ENCODE measurements at regions not wholly inside any gene's neighbourhood (a gene's known extent, or its start where the extent isn't known, plus 50 kb on each side); places are given as distances from the start of the nearest gene placed in this dataset.

DNA sequence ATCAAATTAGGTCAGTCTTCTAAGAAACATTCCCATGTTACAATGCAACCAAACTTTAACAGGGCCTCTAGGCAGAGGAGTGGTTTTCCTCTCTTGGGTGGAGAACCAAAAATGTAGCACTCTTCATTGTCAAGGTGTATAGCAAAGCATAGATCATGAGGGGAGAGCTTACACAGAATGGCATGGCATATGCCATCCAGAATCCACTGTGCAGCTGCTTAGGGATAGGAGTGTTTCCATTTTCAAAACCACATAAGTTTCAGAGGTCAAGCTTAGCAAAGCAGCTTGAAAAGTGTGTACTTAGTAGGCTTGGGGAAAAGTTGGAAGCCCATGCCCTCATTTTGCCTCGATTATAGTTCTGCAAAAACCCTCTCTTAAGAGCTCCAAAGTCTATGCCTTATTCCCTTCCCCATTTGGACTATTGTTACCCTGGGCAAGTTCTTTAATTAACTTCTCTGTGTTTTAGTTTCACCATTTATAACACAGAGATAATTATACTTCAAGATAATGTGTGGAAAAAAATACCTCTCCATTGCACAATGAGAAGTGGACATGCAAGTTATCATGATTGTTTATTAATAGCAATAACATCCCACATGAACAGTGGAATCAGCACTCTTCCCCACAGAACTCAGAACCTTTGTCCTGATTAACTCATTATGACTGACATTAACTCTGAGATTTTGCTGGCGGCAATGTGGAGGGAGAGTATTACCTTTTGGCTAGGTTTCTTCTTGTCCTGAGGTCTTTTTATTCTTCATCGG lies 398.9 kb upstream of the WWC1 start:
- no peak for DNase-seq (ENCODE audit: low read depth in 3 of 3)

DNA sequence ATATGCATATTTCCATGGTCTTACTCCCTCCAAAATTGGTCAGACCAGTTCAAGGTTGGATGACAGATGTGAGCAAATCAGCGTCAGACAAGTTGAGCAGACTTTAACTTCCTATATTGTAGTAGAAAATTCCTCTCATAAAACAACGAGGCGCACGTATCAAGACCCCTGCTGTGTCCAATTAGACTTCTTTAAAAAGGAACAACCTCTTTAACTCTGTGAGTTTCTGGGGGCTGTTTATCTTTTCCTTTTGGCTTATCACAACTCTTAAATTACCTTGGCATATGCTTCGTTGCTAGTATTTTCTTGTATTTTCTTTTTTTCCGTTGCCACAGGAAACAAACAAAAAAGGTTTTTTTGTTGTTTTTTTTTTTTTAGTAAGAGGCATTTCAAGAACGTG lies 398.2 kb upstream of the WWC1 start:
- no peak for DNase-seq (ENCODE audit: low read depth in 3 of 3)

DNA sequence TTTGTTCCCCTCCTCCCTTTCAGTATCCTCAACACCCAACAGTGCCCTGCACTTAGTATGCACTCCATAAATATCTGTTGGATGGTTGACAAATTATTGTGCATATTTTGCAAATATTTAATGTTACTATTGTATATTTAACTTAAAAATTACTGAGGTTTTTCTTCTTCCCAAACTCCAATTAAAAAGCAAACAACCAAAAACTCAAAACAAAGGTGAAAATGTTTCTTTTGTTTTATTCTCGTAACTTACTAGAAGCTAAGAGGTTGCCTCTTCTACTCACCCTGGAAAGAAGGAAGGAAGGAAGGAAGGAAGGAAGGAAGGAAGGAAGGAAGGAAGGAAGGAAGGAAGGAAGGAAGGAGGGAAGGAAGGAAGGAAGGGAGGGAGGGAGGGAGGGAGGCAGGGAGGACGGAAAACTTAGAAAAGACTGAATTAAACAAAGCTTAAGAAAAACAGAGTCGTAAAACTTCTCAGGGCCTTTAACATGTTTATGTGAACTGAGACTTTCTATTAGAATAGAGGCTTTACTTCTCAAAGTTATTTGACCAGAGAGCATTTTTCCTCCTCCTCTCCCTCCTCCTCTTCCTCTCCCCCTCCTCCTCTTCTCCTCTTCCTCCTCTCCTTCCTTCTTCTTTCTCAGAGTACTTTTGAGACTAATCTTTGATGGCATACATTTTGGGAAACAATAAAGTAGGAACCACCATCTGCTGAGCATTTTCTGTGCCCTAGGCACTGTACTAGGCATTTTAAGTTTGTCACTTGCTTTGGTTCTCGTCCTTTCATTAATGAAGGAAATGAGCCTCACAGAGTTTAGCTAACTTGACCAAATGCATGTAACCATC lies 396.6 kb upstream of the WWC1 start:
- no peak for DNase-seq (ENCODE audit: low read depth in 3 of 3)

DNA sequence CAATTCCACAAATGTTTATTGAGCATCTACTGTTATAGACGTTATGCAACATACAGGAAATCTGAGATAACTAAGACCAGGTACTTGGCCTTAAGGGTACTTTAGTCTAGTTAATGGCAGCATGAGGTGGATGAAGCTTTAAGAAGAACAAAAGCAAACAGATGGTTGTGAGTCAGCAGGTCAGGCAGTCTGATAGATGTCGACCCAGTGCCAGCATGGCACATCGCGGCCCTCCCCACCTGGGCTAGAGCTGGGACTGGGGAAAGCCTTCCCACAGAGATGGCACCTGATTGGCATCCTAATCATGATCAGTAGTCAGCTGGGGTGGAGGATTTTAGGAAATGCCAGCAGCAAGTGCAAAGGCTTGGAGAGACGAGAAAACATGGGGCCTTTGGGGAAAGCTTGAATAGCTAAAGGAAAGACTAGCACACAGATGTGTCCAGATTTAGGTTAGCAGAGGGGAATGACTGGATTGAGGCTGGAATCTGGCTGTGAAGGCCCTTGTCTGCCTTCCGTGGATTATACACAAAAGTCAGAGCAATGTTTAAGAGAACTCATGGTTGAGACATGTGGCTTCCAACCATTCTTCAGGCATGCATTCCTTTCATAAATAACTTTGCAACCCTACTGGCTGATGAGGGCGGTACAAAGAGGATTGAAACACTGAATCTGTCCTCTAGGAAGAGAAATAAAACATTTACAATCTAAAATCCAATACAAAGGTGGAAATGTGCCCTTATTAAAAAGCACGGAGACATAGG lies 395.4 kb upstream of the WWC1 start:
- DNase-seq (ENCODE audit: low read depth in 3 of 3), result no peak

DNA sequence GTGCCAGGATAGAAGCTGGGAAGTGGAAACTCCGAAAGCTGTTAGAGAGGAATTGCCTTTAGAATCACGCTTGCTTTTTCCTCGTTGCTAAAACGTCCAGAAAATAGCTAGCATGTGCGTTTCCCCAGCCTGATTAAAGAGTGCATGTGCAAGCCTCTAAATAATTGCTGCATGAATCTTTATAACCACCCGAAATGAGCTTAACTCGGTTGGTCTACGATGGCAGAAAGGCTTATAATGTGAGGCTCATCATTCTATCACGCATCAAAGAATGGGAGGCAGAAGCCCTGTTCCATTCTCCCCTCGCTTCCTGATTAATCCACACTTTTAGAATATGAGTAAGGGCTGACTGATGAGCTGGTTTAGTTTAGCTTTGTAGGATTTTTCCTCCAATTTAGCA lies 394.6 kb upstream of the WWC1 start:
- no peak for DNase-seq (ENCODE audit: low read depth in 3 of 3)

DNA sequence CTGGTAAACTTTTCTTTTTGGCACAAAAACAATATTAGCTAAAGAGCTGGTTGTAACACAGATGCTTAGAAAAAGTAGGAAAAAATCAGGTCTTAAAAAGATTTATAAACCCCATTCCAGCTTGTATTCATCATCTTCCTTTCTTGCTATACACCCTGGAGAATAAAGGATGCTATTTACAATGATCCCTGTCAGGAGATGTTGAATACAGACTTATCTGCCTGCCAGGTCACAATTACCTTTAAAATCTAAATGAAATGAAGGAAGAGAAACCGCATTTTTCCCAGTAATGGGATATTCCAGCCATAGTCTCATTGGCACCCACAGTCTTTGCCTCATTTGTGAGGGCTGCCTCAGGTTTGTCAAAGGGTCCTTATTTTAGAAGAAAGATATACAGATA lies 394.1 kb upstream of the WWC1 start:
- no peak for DNase-seq (ENCODE audit: low read depth in 3 of 3)

DNA sequence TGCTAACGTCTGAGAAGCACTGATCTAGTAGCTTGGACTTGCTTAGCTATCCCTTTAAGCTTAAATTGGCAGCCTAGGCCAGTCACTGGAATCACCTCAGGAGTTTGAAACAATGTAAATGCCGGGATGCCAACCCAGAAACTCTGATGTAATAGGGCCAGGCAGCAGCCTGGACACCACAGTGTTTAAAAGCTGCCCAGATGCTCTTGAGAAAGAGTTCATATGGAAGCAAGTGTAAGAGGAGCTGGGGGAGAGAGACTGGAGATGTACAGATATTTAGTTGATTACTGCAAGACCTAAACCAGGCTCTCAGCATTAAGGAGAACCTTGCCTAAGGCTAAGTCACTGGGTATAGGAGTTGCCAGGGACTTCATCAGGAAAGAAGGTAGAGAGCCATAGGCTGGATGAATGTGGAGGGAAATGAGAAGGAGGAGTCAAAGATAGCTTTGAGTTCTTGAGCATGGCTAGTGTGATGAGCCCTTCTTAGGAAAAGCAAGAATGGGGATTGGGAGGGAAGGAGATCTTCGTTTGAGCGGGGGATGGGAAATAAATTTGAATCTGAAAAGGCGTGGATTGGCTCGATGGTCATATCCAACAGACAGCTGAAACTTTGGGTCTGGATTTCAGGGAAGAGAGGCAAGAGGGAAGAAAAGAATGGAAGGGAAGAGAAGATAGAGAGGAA lies 392.9 kb upstream of the WWC1 start:
- DNase-seq (ENCODE audit: low read depth in 3 of 3), result no peak

DNA sequence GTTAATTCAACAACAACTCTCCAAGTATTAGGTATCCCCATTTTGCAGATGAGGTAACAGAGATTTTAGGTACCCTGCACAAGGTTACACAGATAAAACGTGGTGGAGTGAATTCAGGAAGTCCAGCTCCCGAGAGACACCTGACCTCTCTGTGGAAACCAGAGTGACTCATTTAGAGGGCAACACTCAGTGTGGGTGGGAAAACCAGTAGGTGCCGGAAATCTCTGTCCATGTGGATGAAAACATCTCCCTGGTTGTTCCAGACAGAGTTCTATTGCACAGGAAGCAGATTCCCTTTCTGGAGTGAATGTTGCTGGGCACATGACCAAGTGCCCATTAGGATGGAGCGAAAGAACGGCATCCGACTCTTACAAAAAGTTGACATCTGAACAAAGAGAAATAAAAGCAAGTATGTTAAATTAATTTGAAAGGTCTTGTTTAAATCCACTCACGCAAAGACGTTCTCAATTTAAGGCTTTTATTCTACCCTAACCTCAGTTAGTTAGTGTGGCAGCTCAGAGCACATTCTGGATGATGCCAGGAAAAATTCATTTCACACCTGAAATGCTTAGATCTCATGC lies 391.9 kb upstream of the WWC1 start:
- DNase-seq (ENCODE audit: low read depth in 3 of 3), result no peak

DNA sequence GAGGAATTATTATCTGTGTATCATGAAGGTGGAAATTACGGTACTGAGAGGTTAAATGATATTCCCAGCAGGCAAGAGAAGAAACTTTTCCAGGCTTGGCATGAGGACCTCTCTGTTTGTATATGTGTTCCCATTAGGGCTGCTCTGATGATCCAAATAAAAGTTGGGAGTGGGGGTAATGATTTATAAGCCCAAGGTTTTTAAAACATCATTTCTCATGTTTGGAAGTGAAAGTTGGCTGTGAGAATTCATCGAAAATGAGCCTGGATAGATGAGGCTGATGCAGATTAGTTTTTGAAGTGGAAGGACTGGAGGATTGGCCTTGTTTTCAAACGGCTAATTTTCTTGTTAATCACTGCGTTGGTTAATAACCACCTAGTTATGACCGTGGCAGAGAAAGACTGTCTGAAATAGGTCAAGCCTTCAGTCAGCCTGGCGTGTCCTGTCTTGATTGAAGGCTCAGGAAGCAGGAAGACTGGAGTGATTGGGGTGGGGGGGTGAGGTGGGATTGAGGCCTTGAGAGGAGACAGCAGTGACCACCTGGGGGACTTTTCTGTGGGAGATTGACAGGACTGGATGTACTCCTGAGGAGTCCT lies 391.0 kb upstream of the WWC1 start:
- DNase-seq (ENCODE audit: low read depth in 3 of 3), result no peak

DNA sequence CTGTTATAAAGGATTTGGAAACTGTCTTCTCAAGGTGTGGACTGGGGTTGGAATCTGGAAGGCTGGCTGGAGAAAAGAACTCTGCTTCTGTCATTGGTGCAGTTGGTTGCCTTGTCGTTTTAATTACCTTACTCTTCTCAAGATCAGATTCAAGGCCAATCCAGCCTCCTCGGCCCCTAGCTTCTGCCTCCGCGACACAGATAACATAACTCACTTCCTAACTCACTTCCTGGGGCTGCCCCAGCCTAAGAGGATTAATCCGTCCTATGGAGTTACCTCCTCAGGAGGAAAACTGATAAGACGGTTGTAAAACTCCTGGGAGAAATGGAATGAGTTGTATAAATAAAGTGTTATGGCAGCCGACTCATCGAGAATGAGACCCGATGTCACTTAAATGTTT lies 389.1 kb upstream of the WWC1 start:
- DNase-seq (ENCODE audit: low read depth in 3 of 3), result no peak

DNA sequence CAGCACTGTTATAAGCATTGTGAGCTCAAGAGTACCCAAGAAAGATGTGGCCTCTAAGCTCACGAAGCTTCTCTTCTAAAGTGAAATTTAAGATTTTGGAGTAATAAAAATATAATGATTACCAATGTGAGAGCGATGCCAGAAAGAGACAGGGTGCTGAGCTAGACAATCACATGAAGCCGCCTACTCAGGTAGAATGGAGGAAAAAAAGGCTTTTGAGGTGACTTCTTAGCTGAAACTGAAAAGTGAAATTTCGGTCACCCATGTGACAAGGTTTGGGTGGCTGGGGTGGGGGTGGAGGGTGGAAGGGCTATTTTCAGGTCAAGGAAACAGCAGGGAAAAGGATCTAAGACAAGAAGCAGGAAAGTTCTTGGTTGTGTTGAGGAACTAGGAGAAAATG lies 388.2 kb upstream of the WWC1 start:
- DNase-seq (ENCODE audit: low read depth in 3 of 3), result no peak

DNA sequence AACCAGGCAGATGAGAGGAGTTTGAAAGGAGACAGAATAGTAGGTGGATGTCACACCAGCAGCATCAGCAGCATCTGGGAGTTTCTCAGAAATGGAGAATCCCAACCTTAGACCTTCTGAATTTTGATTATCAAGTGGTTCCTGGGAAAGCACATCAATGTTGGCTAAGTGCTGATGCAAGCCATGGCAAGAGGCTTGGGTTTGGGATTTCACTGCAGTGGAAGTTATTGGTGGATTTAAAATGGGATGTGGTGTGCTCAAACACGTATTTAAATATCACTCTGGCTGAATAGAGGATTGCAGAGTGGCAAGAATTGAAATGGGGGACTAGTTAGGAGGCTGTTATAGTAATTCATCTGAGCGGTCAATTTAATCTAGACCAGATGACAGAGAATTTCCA lies 387.8 kb upstream of the WWC1 start:
- no peak for DNase-seq (ENCODE audit: low read depth in 3 of 3)

DNA sequence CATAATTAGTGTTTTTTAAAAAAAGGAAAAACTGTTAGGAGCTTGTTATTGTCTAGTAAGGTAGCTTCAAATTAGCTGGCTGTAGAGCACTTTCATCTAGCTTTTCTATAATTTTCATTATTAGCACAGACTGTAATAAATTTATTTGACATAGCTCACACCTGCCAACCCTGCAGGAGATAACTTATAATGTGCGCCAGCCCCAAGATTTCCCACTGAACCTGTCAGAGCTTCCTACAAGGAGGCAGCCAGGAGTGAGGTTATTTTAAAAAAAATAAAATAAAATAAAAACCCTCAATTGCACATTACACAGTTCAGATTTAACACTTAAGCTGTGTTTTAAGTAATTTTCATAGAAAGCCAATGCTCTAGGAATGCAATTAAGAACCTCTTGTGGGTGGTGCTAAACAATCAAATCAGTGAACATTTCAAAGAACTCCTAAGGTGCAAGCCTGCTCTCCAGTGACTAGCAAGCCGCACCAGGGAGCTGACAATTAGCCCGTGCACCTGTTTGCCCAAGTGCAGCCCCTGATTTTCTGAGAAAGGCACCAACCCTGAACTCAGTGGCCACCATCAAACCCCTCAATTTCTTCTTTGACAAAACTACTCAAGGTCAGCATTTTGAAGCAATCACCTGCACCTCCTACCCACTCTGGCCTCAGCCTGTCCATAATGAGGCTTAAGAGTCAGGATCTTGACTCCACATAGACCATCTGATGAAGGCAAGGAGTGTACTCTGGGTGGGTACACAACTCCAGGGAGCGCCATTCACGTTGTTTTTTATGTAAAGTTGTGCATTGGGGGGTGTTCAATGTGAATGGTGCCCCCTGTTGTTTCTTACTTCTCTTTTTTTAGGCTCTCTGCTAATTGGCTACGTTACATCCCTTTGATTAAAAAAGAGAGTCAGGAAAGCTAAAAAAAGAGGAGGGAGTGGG lies 385.3 kb upstream of the WWC1 start:
- no peak for DNase-seq (ENCODE audit: low read depth in 3 of 3)

DNA sequence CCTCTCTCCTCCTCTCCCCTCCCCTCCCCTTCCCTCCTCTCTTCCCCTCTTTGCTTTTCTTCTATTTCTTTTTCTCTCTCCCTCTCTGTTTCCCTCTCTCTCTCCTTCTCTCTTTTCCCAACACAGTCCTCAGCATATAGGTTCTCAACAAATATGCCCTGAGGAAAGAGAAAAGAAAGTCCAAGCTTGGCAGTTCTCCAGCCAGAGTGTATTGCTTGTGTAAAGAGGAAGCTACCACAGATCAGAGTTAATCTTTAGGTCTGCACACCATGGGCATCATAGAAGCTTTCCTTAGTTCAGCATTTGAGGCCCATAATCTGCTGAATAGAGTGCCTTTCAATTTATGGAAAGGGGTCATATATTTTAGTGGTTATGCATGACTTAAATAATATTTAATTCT lies 382.8 kb upstream of the WWC1 start:
- DNase-seq (ENCODE audit: low read depth in 3 of 3), result no peak

DNA sequence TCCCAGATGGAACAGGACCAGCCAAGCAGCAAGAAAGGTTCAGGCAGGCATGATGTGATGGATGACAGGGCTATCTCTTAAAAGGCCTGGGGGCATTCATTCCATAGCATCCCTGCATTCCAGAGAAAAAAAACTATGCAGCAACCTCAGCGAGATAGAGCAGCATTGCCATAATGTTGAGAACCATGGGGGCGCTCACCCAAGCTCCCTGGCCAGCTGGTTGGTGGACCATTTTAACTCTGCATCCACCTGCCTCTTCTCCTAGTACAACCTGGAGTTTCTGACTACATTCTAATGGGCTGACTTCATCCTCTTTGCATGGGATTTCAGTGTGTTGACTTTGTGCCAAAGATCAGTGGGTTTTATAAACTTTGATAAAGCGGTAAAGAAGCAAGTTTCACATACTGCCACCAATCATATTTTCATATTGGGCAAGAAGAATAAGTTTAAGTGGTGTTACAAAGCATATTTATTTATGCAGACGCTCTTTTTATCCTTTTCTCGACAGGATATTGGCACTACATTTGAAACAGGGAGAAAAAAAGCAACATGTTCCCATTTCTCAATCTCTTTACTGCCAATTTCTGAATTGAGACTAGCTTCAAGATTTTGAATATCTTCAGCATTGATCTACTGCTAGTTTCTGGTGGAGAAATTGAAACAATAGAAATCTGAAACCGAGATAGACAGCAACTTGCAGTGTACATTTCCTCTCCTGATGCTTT lies 378.3 kb upstream of the WWC1 start:
- no peak for DNase-seq (ENCODE audit: low read depth in 3 of 3)

DNA sequence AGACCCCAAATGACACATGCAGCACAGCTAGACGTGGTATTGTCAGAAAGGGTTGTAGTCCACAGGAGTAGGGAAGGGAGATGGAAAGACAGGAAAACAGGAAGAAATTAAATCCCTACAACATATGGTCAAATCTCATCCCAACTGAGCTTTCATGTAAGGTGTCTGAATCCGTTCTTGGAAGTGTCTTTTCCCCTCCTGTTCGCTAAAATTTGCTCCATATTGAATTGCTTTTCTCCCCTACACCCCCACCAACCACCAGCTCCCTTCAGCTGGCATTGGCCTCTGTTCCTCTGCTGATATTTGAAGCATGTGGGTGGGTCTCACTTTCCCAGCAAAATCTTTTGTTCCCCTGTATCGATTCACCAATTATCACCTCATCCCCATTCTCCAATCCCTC lies 376.2 kb upstream of the WWC1 start:
- DNase-seq (ENCODE audit: low read depth in 3 of 3), result no peak

DNA sequence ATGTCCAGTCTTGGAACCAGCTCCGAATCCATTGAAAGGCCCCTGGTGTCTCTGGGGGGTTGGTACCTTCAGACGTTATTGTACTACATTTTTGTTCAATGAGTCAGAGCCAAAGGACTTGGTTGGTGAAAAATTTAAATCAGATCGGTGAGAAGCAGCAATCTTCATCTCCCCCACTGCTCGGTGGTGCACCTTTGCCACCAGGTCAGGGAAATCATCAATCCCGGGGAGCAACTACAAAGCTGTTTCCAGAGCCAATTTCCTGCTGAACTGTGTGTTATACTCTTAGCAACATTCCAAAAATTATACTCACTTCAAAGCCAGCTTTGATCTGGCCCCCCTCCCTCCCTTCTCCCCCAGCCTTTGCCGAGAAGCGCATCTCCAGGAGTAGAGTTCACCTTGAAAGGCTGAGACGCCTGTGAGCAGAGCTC lies 375.2 kb upstream of the WWC1 start:
- DNase-seq (ENCODE audit: low read depth in 3 of 3), result no peak

DNA sequence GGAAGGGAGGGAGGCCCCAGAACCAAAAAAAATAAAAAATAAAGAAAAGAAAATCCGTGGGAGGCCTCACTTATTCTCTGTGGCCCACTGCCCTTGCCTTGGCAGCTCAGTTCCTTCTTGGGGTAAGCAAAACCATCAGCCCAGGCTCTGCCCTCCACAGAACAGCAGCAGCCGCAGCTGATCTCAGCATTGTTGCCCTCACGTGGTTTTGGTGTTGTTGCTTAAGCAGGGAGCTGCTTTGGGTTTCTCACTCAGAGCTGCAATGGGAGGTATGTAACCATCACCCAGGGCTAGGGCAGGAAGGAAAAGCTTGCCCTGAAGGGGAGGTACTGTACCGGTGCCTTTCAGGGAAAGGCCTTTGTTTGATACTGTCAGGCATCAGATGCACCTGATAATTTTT lies 374.7 kb upstream of the WWC1 start:
- no peak for DNase-seq (ENCODE audit: low read depth in 3 of 3)

DNA sequence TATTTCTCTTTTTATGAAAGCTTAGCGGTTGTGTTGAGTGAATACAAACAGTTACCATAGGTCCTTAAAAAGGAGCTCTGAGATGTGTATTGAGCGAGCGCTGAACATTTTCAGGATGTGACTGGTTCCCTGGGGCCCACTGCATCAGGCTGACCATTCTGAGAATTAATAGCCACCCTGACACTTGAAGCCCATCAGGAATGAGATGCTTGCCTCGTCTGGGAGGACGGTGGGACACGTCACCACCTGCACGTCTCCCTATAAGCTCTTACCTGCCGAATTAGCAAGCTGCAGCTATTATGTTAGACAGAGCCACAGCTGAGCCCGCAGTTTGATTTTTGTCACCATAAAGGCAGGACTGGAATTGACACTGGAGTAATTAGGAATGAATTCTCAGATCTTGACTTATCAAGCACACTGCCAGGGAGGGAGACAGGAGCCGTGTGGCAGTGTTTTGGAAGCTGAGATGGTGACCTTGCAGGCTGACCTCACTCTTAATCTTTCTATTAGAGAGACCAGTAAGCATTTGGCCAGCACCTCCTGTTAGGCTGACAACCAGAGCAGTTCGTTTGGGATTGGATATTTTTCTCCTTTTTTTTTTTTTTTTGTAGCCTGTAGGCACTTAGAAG lies 373.1 kb upstream of the WWC1 start:
- DNase-seq (ENCODE audit: low read depth in 3 of 3), result no peak
